PC-3 (cell line): ENCODE measurements at regions not wholly inside any gene's neighbourhood (a gene's known extent, or its start where the extent isn't known, plus 50 kb on each side); places are given as distances from the start of the nearest gene placed in this dataset.

Experiments used
- ATAC-seq: fragments of 200-7000 bp; cut with Tn5 transposase; 2 replicates; pipeline ENCODE4 v1.9.1; 2020; ENCODE audit warnings: mild to moderate bottlenecking, moderate library complexity
- BruUV-seq: library from RNA; stranded (reverse); fragments of 400-500 nt; replicated peaks from 2 replicates; lab custom pipeline; 2021; lab: Mats Ljungman, UMichigan
- CTCF ChIA-PET: fragments of 300-600 bp; sonication (Branson Sonifier 250); formaldehyde crosslinking; loops from one replicate; lab custom pipeline; 2022; ENCODE audit warnings: antibody characterized with exemption; lab: Charles Lee
- POLR2A ChIA-PET: fragments of 300-600 bp; sonication (Branson Sonifier 250); formaldehyde crosslinking; loops from one replicate; lab custom pipeline; 2022; ENCODE audit warnings: antibody characterized with exemption; ENCODE audit not compliant: unreplicated experiment; lab: Charles Lee
- DNase-seq: peaks from one replicate; pipeline ENCODE4 v3.0.0-alpha.2; 2015
- H2AFZ ChIP-seq: fragments of 300-600 bp; sonication (generic); 2 replicates; pipeline ENCODE4 v1.6.0; 2016; ENCODE audit warnings: antibody characterized with exemption, low read length
- H3F3A ChIP-seq: fragments of 300-600 bp; sonication (generic); one replicate; pipeline ENCODE4 v1.6.0; 2017; ENCODE audit warnings: antibody characterized with exemption, low read length, control low read depth, mild to moderate bottlenecking; ENCODE audit not compliant: unreplicated experiment
- H3K27ac ChIP-seq: fragments of 300-600 bp; sonication (generic); 2 replicates; pipeline ENCODE4 v1.5.1; 2016; ENCODE audit warnings: mild to moderate bottlenecking, low read length
- H3K27me3 ChIP-seq: fragments of 300-600 bp; sonication (generic); 2 replicates; pipeline ENCODE4 v1.6.1; 2016; ENCODE audit warnings: low read length, mixed read lengths
- H3K36me3 ChIP-seq: fragments of 300-600 bp; sonication (generic); 2 replicates; pipeline ENCODE4 v1.6.1; 2016; ENCODE audit warnings: low read depth, mixed run types, low read length, mixed read lengths
- H3K4me1 ChIP-seq: fragments of 300-600 bp; sonication (generic); 2 replicates; pipeline ENCODE4 v1.5.1; 2016; ENCODE audit warnings: low read length; ENCODE audit not compliant: insufficient read depth
- H3K4me2 ChIP-seq: fragments of 300-600 bp; sonication (generic); 2 replicates; pipeline ENCODE4 v1.6.0; 2016; ENCODE audit warnings: low read length
- H3K4me3 ChIP-seq: fragments of 300-600 bp; sonication (generic); 2 replicates; pipeline ENCODE4 v1.5.1; 2016; ENCODE audit warnings: mild to moderate bottlenecking, low read length, mixed read lengths
- H3K79me2 ChIP-seq: fragments of 300-600 bp; sonication (generic); 2 replicates; pipeline ENCODE4 v1.6.1; 2017; ENCODE audit warnings: low read length, mixed read lengths
- H3K9ac ChIP-seq: fragments of 300-600 bp; sonication (generic); 2 replicates; pipeline ENCODE4 v1.6.0; 2016; ENCODE audit warnings: mild to moderate bottlenecking, low read length
- H3K9me2 ChIP-seq: fragments of 300-600 bp; sonication (generic); replicated peaks from 2 replicates; pipeline ENCODE4 v1.6.1; 2016; ENCODE audit warnings: mixed run types, low read length, mixed read lengths
- H3K9me3 ChIP-seq: fragments of 300-600 bp; sonication (generic); 2 replicates; pipeline ENCODE4 v1.6.1; 2016; ENCODE audit warnings: low read length, mixed read lengths
- H4K20me1 ChIP-seq: fragments of 300-600 bp; sonication (generic); 2 replicates; pipeline ENCODE4 v1.6.1; 2016; ENCODE audit warnings: low read length, mixed read lengths
- CTCF ChIP-seq: fragments of 300-600 bp; sonication (generic); conservative IDR thresholded peaks from 2 replicates; pipeline ENCODE4 v1.5.1; 2017; ENCODE audit warnings: antibody characterized with exemption, low read depth, mild to moderate bottlenecking, low read length
- EZH2 ChIP-seq: fragments of 300-600 bp; sonication (generic); IDR thresholded peaks from one replicate; pipeline ENCODE4 v1.6.1; 2017; ENCODE audit warnings: antibody characterized with exemption, mild to moderate bottlenecking, low read length; ENCODE audit not compliant: unreplicated experiment
- EZH2phosphoT487 ChIP-seq: fragments of 300-600 bp; sonication (generic); IDR thresholded peaks from 2 replicates; pipeline ENCODE4 v1.6.1; 2018; ENCODE audit warnings: mild to moderate bottlenecking, antibody characterized with exemption, low read length, borderline replicate concordance
- intact Hi-C: fragments of 100-400 bp; cut with micrococcal nuclease; formaldehyde crosslinking; loops from 2 replicates; pipeline ENCODE4 v1.9.0; 2023

GRCh38 chr18:23337599-23338444 is 115.3 kb upstream of the RIOK3 start:
- Histone ChIP-seq H3K4me3 (no peak overlapping the region), H3K9ac (no peak overlapping the region), H3K4me2 (no peak overlapping the region), H3K79me2 (no peaks in the 10 kb centered on the region), H3K27me3 (no peaks in the 10 kb centered on the region), H2AFZ (no peak overlapping the region), H3K9me2 (no peaks in the 10 kb centered on the region), H3K9me3 (no peaks in the 10 kb centered on the region), H4K20me1 (no peaks in the 10 kb centered on the region), H3K36me3 (no peaks in the 10 kb centered on the region), H3F3A (no peaks in the 10 kb centered on the region), H3K27ac (no peak overlapping the region), H3K4me1 (no peaks in the 10 kb centered on the region)
- BruUV-seq, result no TSS peak
- ChIA-PET CTCF (no interaction called here), POLR2A (no interaction called here)
- intact Hi-C loops, result no loop called here
- DNase-seq (peak; percentile 12), ATAC-seq (no peak)
- TF ChIP-seq CTCF (peak; percentile 29; the same call in 1 of the 2 replicates), EZH2 (no peak)

GRCh38 chr18:23340661-23341060 is 112.4 kb upstream of the RIOK3 start:
- Histone ChIP-seq H3K9me3 (no peaks in the 10 kb centered on the region), H3K27me3 (no peaks in the 10 kb centered on the region), H3K9me2 (no peaks in the 10 kb centered on the region), H3K4me2 (no peak overlapping the region), H3K9ac (no peak overlapping the region), H4K20me1 (no peaks in the 10 kb centered on the region), H3K79me2 (no peaks in the 10 kb centered on the region), H2AFZ (no peak overlapping the region), H3K36me3 (no peaks in the 10 kb centered on the region), H3K4me1 (no peaks in the 10 kb centered on the region), H3F3A (no peaks in the 10 kb centered on the region), H3K4me3 (no peak overlapping the region), H3K27ac (no peak overlapping the region)
- ChIA-PET CTCF (no interaction called here), POLR2A (interaction anchor here (0.6 kb wide), 1 partner anchor 103 kb away, joined by 3 read pairs; no protein-coding TSS in a partner anchor)
- ATAC-seq (no peak), DNase-seq (no peak)
- intact Hi-C loops, result no loop called here
- no peak for TF ChIP-seq EZH2phosphoT487
- TF ChIP-seq EZH2, result no peak
- no peak for TF ChIP-seq CTCF
- BruUV-seq, result no TSS peak

GRCh38 chr18:23341383-23341782 is 111.7 kb upstream of the RIOK3 start:
- ChIA-PET POLR2A (no interaction called here), CTCF (no interaction called here)
- Histone ChIP-seq H3K27me3 (no peaks in the 10 kb centered on the region), H2AFZ (no peak overlapping the region), H3K4me2 (no peak overlapping the region), H3K9me3 (no peaks in the 10 kb centered on the region), H3K27ac (no peak overlapping the region), H3F3A (no peaks in the 10 kb centered on the region), H3K9me2 (no peaks in the 10 kb centered on the region), H3K36me3 (no peaks in the 10 kb centered on the region), H4K20me1 (no peaks in the 10 kb centered on the region), H3K4me1 (no peaks in the 10 kb centered on the region), H3K9ac (no peak overlapping the region), H3K79me2 (no peaks in the 10 kb centered on the region), H3K4me3 (no peak overlapping the region)
- DNase-seq (no peak), ATAC-seq (no peak)
- no TSS peak for BruUV-seq
- TF ChIP-seq CTCF (no peak), EZH2 (no peak), EZH2phosphoT487 (no peak)
- intact Hi-C loops, result no loop called here
